AG10803 (cell line): ENCODE measurements at regions not wholly inside any gene's neighbourhood (a gene's known extent, or its start where the extent isn't known, plus 50 kb on each side); places are given as distances from the start of the nearest gene placed in this dataset.

Source experiments
- DNase-seq: peaks from one replicate; pipeline ENCODE4 v3.0.0; 2010; ENCODE audit warnings: low read depth
- H3K4me3 ChIP-seq: 2 replicates; pipeline ENCODE4 v1.5.1; 2011; ENCODE audit warnings: mild to moderate bottlenecking, low read length, control low read depth
- CTCF ChIP-seq: conservative IDR thresholded peaks from 2 replicates; pipeline ENCODE4 v1.5.1; 2011; ENCODE audit warnings: mild to moderate bottlenecking, low read length, control low read depth, inconsistent platforms

- H3K4me3 ChIP-seq, result no peak overlapping the region
- no peak for TF ChIP-seq CTCF
- no peak for DNase-seq
Observed at GRCh38 chr5:68415177-68416085, 199.9 kb downstream of the PIK3R1 start.

GRCh38 chr5:68416714-68417113, 201.2 kb downstream of the PIK3R1 start:
- TF ChIP-seq CTCF, result no peak
- no peak for DNase-seq
- no peak overlapping the region for H3K4me3 ChIP-seq

- peak; percentile 75 for DNase-seq
- no peak overlapping the region for H3K4me3 ChIP-seq
- no peak for TF ChIP-seq CTCF
Observed at GRCh38 chr5:68418201-68418600, 202.6 kb downstream of the PIK3R1 start.

GRCh38 chr5:68418680-68419079, 203.1 kb downstream of the PIK3R1 start:
- no peak for TF ChIP-seq CTCF
- no peak overlapping the region for H3K4me3 ChIP-seq
- no peak for DNase-seq

GRCh38 chr5:68419081-68419636, 203.6 kb downstream of the PIK3R1 start:
- no peak for DNase-seq
- no peak for TF ChIP-seq CTCF
- H3K4me3 ChIP-seq, result no peak overlapping the region

GRCh38 chr5:68419637-68420452, 204.3 kb downstream of the PIK3R1 start:
- H3K4me3 ChIP-seq, result no peak overlapping the region
- no peak for TF ChIP-seq CTCF
- peak; percentile 28 for DNase-seq
